ENCODE measurements at regions not wholly inside any gene's neighbourhood (a gene's known extent, or its start where the extent isn't known, plus 50 kb on each side); places are given as distances from the start of the nearest gene placed in this dataset.
"Not testable (repeated sequence)": the region's sequence is repeated elsewhere in the genome, so short reads cannot be mapped to it uniquely, and the experiment has no call there.

DNA sequence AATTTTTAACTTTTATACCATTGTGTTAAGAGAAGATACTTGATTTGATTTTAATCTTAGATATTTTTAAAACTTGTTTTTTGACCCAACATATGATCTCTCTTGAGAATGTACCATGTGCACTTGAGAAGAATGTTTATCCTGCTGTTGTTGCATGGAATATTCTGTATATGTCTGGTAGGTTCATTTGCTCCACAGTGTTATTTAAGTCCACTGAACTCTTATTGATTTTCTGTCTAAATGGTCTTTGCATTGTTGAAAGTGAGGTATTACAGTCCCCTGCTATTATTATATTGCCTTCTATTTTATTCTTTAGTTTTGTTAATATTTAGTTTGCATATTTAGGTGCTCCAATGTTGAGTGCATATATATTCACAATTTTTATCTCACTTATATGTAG, 397.3 kb upstream of the CCDC179 start:
- DNase-seq = no peak

DNA sequence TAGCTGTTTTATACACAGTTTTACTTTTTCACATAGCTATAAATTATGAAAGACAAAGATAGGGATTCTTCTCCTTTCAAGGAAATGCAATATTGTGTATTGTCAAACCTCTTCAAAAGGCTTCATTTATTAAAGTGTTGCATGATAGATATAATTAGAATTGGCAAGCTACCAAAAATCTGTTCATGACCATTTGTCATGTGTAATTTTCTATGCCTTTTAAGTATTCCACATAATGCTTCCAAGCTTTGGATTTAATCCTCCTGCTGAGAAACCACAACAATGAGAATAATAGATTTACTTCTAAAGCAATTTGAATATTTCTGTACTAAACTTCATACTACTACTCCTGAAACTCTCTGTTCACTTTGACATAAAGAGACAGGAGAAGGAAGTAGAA, 403.2 kb upstream of the CCDC179 start:
- DNase-seq = no peak

DNA sequence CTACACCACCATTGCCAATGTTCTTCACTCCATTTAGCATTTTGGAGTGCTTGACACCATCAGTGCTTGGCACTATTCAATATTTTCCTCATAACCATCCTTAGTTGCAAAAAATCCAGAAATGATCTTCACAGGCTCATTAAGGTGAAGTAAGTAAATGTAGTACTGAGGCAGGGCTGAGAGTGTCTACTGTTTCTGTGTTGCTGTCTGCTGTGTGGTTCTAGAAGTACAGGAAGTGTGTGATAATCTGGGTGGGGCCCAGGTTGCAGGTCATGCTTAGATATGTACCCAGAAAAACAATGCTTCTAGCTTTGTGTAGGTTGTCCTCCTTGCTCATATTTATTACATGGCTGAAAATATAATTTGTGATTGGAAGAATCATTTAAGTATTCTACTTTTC, 411.8 kb upstream of the CCDC179 start:
- DNase-seq = no peak

DNA sequence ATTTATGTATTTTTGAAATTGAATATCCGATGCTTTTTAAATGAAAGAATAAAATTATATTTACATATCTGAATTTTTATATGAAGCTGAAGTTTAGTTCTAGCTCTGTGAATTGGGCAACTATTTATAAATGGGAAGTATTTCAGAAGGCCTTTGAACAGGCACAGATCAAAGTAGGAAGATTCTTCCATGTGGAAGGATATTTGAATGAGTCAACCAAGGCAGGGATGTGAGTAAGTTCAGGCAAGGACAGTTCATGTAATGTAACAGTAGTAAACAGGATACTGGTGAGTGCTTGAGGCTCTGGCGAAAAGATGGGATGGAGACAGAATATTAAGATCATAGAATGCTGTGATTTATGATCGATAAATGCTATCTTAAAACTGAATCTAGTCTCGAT, 417.8 kb upstream of the CCDC179 start:
- no peak for DNase-seq

DNA sequence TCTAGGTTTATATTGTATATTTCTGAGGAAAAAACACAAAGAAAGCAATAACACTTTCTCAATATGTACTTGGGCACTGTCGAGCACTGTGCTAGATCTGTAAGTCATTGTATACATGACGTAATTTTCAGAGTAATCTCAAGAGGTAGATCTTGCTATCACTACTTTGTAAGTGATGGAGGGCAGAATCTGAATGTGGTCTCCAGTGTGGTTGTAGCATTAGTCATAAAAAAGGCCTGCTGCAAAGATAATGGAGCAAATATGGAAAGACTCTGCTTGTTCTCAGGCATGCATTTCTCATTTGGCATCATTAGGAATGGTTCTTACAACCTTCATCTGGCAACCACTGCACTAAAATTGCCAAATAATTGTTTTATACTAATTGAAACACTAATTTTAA, 419.8 kb upstream of the CCDC179 start:
- no peak for DNase-seq

DNA sequence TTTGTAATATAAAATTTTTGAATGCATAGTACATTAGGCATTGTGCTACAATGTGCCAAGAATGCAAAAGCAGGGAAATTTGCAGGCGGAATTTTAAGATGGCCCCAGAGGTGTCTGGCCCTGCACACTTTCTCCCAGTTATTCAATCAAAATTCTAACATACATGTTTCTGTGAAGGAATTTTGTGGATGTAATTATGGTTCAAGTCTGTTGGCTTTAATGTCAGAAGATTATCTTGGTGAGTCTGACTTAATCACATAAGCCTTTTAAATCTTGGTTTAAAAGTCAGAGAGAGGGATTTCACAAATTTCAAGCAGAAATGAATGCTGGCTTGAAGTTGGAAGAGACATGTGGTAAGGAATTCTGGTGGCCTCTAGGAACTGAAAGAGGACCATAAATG, 423.4 kb upstream of the CCDC179 start:
- no peak for DNase-seq

DNA sequence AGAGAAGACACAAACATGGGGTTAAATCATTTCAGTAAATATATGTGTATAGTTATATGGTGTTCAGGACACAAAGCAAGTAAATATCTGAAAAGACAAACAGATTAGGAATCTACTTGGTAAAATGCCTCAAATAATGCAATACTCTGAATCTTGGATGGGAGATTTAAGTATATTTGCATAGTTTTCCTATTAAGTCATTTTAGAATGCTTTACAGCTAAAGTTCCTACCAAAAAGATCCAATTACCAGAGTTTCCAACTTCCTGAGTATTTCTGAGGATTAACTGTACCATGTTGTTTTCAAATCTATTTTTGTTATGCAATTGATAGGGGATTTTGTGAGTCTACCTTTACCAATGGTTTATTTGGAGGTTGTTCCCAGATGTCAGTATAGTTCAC, 424.4 kb upstream of the CCDC179 start:
- DNase-seq = no peak

DNA sequence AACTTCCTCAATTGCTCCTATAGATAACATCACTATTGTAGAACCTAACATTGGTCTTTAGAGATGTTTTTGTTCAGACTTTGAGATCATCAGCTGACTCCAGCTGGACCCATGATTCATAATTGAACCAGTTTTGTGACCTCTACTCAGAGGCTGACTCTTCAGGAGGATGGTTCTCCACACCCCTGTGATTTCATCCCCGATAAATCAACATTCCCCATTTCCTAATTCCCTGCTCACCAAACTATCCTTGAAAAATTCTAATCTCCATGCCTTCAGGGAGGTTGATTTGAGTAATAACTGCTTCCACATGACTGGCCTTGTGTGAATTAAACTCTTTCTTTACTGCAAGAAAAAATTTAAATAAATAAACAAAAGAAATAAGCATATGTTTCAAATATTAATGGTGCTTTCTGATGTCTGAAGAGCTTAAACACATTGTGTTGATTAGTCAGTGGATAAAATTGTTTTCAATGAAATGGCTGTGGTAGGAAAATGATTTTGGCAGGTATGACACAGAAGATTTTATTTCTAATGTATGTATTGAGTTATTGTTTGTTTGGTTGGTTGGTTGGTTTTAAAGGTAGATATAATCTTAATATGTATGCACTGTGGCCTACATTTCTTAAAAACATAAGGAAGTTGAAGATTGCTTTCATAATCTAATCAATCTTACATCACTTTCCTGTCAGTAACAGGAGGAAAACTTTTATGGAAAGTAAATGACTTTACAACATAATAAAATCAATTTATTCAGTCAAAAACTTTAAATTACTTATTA, 427.9 kb upstream of the CCDC179 start:
- DNase-seq = no peak

DNA sequence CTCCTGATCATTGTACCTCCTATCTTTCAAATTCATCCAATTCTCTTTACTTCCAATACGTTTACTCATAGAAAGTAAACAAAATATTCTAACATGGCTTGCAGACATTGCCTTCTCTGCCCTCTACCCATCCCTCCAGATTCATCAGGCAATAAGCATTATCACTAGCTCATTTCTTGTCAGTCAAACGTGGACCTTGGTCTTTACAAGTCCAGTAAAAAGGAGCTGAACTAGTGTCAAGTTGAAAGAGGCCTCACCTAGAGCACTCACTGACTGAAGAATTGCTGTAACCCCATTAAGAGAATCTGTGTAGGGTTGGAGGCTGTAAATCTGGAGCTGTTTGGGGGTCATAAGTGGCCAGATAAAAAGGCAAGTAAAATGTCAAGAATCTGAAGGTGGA, 435.0 kb upstream of the CCDC179 start:
- no peak for DNase-seq

DNA sequence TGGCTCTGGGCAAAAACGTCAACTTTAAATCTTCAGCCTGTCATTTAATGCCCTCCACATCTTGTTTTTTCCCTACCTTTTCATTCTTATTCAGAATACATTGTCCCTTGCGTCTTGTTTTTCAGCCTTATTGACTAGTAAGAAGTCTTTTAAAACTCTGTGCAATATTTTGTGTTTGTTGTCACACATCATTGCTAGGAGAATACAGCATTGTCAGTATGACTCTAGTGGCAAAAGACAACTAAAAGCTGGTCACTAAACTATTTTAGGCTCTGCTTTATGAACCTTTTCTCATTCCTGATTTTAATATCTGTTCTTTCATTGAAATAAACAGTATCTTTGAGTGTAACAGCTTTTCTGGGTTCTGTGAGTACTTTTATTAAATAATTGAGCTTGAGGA, 447.8 kb upstream of the CCDC179 start:
- no peak for DNase-seq

DNA sequence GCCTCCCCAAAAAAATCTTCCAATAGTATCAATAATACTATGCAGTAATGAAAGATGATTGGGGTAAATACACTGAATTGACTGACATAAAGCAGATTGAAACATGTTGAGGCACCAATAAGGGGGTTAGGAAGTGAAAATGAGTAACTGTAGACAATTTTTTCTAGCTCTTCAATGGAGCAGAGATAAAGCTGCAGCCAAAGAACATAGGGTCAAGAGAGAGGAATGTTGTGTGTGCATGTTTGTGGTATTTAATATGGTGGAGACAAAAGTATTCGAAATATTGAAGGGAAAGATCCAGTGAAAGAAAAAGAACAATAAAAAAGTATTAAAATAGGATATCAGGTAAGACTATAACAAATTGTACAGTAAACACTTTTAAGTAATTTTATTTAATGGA, 450.0 kb upstream of the CCDC179 start:
- DNase-seq = no peak

DNA sequence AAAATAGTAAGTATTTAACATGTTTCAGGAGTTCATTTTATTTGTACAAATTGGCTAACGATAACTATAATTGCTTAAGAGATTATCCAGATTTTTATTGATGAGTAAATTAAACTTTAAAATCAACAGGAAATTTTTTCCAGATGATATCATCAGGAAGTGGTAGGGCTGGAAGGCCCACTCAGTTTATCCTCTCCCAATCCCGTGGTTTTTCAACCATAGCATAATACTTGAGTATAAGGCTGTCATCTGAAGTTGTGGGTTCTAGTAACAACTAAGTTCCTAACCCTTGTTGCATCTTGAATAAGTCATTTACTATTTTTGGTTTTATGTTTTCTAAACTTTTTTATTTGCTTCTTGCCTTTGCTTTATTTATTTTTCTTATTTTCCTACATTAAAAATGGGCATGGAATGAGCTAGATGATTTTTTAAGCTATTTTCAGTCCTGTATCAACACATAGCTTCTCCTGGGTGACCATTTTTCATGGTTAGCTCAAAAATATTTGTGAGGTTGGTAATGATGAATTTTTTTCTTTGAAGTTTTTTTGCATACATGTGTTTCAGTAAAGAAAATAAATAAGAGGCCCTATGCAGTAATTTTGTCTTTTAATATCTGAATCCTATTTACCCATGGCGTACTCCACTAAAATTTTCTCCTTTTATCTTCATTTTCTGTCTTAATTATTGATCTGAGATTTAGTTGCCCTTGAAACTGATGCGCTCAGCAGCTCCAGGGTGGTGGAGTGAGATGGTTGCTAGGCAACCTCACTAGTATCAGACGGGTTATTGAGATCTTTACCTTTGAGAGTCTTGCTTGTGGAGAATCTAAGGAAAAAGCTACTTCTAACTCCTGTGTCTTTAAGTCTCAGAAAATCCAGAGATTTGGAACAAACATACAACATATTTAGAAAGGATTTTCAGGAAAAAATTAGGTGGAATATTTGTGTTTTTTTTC, 452.0 kb upstream of the CCDC179 start:
- no peak for DNase-seq

DNA sequence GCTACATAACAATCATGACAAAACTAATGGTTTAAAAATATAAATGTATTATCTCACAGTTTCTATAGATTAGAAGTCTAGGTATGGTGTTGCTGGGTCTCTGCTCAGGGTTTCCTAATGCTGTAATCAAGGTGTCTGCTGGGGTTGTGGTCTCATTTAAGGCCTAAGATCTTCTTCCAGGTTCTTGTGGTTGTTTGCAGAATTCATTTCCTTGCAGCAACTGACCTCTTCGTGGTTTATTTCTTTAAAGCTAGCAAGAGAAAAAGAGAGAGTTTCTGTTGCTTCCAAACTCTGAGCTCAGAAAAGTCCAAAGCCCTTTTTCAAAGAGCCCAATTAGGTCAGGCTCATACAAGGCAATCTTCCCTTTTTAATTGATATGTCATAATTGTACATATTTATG, 452.7 kb upstream of the CCDC179 start:
- DNase-seq = no peak

DNA sequence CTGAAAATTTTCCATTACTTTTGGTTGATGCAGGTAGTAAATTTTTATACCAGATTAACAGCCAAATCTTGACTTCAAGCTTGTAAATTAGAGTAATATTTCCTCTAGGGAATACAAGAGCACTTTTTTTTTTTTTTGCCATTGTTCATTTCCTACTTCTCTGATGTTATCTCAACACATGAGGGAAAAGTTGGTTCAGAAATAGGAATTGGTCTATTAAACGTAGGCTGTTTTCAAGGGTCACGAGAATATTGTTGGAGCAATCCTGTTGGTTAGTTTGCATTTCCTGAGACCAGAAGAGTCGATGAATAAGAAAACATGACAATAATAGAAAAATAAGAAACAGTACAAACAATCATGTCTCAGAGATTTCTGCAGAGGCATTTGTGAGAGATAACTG, 453.9 kb upstream of the CCDC179 start:
- no peak for DNase-seq

DNA sequence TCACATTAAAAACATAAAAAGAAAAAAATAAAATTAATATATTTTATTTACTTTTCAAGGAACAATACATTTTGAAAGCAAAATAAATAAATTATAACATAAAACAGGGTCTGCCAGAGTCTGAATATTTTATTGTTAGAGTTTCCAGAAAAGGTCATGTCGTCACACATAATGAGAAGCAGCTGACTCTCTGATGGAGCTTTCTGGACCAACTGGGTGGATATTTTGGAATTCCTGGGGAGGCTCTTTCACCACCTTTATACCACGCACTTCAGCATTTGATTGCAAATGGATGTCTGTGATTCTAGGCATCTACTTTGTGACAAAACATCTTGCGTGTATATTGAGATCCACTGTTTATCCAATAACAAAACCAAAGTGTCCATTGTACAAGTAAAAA, 455.0 kb upstream of the CCDC179 start:
- DNase-seq = no peak

DNA sequence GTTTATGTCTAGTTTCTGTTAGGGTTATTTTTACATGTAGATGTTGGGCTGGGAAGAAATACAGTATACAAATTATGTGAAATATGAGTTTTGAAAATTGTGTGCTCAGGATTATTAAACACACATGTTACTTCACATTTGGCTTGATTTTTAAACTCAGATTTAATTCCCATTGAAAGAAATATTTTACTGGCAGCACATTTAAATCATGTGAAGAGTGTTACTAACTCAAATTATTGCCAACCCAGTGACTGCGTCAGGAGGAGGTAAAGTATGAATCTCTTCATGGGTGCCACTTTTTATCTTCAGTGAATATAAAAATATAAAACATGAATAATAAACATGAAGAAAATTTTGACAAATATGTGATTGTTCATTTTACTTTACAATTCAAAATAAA, 457.5 kb upstream of the CCDC179 start:
- no peak for DNase-seq

DNA sequence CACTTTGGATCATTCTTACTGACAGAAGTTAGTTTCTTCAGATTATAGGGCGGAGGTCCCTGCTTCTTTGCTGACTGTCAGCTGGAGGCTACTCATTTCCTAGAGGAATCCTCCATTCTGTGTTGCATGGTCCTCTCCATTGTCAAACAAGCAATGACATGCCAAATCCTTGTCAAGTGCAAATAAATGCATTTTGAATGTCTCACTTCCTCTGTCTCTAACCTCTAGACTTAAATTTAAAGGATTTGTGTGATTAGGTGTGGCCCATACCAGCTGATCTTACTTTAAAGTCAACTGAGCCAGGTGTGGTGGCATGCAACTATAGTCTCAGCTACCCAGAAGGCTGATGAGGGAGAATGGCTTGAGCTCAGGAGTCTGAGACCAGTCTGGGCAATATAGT, 458.4 kb upstream of the CCDC179 start:
- DNase-seq = no peak

DNA sequence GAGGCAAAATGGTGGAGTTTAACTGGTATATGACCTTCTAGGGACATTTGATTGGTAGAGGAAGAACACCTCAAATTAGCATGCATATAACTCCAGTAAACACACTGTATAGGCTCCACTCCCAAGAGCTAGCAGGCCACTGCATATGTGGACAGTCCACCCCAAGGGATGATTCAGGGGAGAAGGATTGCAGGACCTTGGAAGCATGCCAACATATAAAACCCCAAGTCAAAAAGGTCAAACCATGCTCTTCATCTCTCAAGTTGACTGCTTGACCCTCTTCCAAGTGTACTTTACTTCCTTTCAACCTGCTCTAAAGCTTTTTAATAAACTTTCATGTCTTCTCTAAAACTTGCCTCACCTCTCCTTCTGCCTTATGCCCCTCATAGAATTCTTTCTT, 459.9 kb upstream of the CCDC179 start:
- DNase-seq = no peak

DNA sequence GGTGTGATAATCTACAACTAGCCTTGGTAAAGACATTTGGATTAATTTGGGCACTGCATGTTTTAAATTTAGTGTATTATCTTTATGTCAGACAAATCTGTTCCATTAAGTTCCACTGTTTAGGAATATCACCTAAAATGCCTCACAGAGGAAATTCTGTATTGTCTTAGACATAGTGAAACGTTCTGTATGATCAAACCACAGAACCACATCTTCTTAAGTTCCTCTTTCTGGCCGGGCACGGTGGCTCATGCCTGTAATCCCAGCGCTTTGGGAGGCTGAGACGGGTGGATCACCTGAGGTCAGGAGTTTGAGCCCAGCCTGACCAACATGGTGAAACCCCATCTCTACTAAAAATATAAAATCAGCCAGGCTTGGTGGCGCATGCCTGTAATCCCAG, 475.3 kb upstream of the CCDC179 start:
- not testable (repeated sequence) for DNase-seq

DNA sequence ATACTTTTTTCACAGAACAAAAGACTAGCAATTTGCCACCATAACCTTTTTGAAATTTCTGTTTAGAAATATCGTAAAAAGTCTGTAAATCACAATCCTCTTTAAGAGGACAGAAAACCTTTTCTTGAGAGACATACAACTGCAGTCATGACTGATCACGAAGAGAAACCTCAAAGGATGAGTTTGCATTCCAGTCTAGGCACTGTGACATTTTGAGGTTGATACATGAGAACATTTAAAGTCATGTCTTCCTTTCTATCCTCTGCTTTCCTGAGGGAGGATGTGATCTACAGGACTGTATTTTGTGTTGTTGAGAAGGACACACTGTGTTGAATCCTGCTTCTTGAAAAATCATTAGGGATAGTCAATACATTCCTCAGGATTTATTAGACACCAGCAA, 476.7 kb upstream of the CCDC179 start:
- no peak for DNase-seq

DNA sequence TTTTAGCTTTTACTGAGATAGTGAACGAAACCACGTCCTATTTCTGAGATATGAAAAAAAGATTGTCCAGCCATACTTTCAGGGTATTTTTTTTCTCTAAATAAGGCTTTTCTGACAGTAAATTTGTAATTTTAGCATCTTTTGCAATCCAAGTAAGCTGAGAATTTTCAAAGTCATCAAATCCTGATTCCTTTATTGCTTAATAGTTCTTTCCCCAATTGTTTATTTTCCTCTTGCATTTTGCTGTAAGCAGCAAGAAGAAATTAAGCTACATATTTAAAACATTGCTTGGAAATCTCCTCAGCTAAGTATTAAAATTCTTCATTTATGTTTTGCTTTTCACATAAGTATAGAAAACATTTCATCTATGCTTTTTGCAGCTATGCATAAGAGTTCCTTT, 493.3 kb upstream of the CCDC179 start:
- DNase-seq = no peak

DNA sequence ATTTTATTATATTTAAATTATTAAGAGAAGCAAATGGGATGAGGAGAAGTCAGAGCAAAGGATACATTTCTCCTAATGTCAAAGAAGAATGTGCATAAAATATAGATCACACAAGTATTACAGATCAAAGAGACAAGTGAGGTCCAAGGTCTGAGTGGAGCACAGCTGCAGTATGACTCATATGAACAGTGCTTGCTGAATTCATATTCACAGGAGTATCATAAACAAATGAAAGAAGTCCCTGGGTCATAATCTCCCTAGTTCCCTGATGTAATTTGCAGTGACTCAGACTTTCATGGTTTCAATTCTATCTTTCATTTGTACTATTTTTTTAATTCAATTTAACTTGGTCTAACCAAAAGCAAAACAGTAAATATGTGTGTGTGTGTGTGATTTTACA, 499.0 kb upstream of the CCDC179 start:
- DNase-seq = no peak

DNA sequence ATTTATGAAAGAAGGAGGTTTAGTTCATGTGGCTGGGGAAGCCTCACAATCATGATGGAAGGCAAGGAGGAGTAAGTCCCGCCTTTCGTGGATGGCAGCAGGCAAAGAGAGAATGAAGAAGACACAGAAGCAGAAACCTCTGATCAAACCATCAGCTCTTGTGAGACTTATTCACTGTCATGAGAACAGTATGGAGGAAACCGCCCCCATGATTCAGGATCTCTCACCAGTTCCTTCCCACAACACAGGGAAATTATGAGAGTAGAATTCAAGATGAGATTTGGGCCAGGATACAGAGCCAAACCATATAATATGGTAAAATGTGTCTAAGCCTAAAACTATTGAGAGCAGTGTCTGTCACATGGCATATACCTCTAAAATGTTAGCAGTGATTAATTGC, 503.8 kb upstream of the CCDC179 start:
- DNase-seq = no peak

DNA sequence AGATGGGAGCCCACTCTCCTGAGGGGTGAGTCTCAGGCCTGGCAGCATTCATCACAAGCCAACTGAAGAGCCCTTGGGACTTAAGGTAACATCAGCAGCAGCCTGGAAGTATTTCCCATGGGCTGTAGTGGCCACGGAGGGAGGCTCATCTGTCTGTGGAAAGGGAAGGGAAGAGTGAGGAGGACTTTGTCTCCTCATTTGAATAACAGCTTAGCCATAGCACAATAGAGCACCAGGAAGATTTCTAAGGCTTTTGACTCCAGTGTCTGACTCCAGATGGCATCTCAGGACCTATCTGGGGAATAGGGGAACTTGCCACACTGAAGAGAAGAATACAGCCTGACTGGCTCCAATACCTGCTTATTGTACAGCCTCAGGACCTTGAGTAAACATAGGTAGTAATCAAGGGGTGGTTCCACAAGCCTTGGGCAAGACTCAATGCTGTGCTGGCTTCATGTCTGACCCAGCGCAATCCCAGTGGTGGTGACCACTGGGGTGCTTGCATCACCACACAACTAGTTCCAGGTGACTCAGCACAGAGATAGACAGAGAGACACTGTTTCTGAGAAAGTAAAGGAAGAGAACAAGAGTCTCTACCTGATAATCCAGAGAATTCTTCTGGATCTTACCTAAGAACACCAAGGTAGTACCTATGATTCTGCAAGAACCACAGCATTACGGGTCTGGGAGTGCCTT, 510.5 kb upstream of the CCDC179 start:
- no peak for DNase-seq

All from NCI-H1694 treated with DMSO at 0.1 percent for 48 hours (cell line).